HepG2 (cell line): ENCODE measurements at regions not wholly inside any gene's neighbourhood (a gene's known extent, or its start where the extent isn't known, plus 50 kb on each side); places are given as distances from the start of the nearest gene placed in this dataset.

Experiments used
- ATAC-seq: fragments of 200-7000 bp; cut with Tn5 transposase; 3 replicates; pipeline ENCODE4 v1.9.1; 2020; ENCODE audit warnings: mild to moderate bottlenecking, moderate library complexity
- BruUV-seq: library from RNA; stranded (reverse); fragments of 400-500 nt; replicated peaks from 2 replicates; lab custom pipeline; 2021; lab: Mats Ljungman, UMichigan
- CTCF ChIA-PET: fragments of 300-600 bp; formaldehyde crosslinking; extraction: SDS; loops from one replicate; lab custom pipeline; 2021; ENCODE audit warnings: low total read pairs, inconsistent platforms, low intra/inter-chr PET ratio; lab: Yijun Ruan, JAX
- POLR2A ChIA-PET: fragments of 350-600 bp; sonication (Branson Sonifier 250); formaldehyde crosslinking; loops from one replicate; lab custom pipeline; 2020; ENCODE audit warnings: antibody characterized with exemption, inconsistent platforms; lab: Yijun Ruan, JAX
- DNase-seq: peaks from one replicate; pipeline ENCODE4 v3.0.0-alpha.2; 2015; ENCODE audit warnings: low spot score
- FAIRE-seq: peaks from 3 replicates; lab custom pipeline; 2011; peaks lifted over from hg19 to GRCh38; lab: Jason Lieb, UNC
- H2AFZ ChIP-seq: one replicate; pipeline ENCODE4 v1.6.1; 2011; ENCODE audit warnings: low read length, inconsistent platforms
- H3K27ac ChIP-seq: fragments of 300-600 bp; 3 replicates; pipeline ENCODE4 v1.8.0; 2011; ENCODE audit warnings: mixed run types, mild to moderate bottlenecking, mixed read lengths, low read length, inconsistent platforms; ENCODE audit not compliant: insufficient read depth; ENCODE audit errors: extremely low read length
- H3K27me3 ChIP-seq, 2 experiments: fragments of 200-600 bp in 1 of 2; 2 replicates in 1 of 2; 3 replicates in 1 of 2; pipeline versions ENCODE4 v1.6.0 to v1.8.0; 2011; ENCODE audit warnings: low read length in 2 of 2, mild to moderate bottlenecking in 2 of 2, moderate library complexity in 2 of 2, inconsistent platforms in 1 of 2; ENCODE audit not compliant: insufficient read depth in 2 of 2, control insufficient read depth in 1 of 2
- H3K36me3 ChIP-seq, 2 experiments: fragments of 200-600 bp in 1 of 2; replicated peaks in 1 of 2; 2 replicates in 1 of 2; 3 replicates in 1 of 2; pipeline versions ENCODE4 v1.5.1 to v1.8.0; 2011; ENCODE audit warnings: low read length in 2 of 2, inconsistent platforms in 1 of 2; ENCODE audit not compliant: insufficient read depth in 2 of 2, control insufficient read depth in 1 of 2
- H3K4me1 ChIP-seq: 2 replicates; pipeline ENCODE4 v1.5.1; 2012; ENCODE audit warnings: low read length, inconsistent platforms; ENCODE audit not compliant: insufficient read depth
- H3K4me2 ChIP-seq: 2 replicates; pipeline ENCODE4 v1.6.0; 2011; ENCODE audit warnings: low read depth, low read length, inconsistent platforms
- H3K4me3 ChIP-seq, 3 experiments: fragments of 200-600 bp in 1 of 3; sonication (generic), shearing (Covaris generic) in 1 of 3; replicated peaks in 1 of 3; 2 replicates each; pipeline ENCODE4 v1.5.1; 2011 to 2016; ENCODE audit warnings: low read length in 3 of 3, inconsistent platforms in 2 of 3, low read depth in 2 of 3, mild to moderate bottlenecking in 2 of 3, control low read depth in 1 of 3, mixed read lengths in 1 of 3; ENCODE audit not compliant: insufficient read depth in 1 of 3
- H3K79me2 ChIP-seq: one replicate; pipeline ENCODE4 v1.6.1; 2011; ENCODE audit warnings: low read length, inconsistent platforms; ENCODE audit not compliant: insufficient read depth
- H3K9ac ChIP-seq: 2 replicates; pipeline ENCODE4 v1.6.0; 2011; ENCODE audit warnings: mild to moderate bottlenecking, low read depth, low read length, inconsistent platforms; ENCODE audit not compliant: insufficient read depth
- H3K9me3 ChIP-seq: 2 replicates; pipeline ENCODE4 v1.5.1; 2012; ENCODE audit warnings: mild to moderate bottlenecking, low read length
- H4K20me1 ChIP-seq: 2 replicates; pipeline ENCODE4 v1.6.0; 2011; ENCODE audit warnings: inconsistent platforms, mild to moderate bottlenecking, low read length, moderate library complexity; ENCODE audit not compliant: insufficient read depth
- SP4 ChIP-seq: sonication (generic); formaldehyde crosslinking; IDR thresholded peaks from 2 replicates; pipeline ENCODE4 v1.8.1; 2023; ENCODE audit warnings: mild to moderate bottlenecking, missing genetic modification reagents
- WGBS: methylation state at CpG from one replicate; pipeline ENCODE4 v1.1.6; 2017; ENCODE audit warnings: low lambda C conversion rate; 5-methylcytosine and 5-hydroxymethylcytosine counted together
- in situ Hi-C: cut with HindIII; loops from 2 replicates; pipeline ENCODE4 v1.10.0; 2017; ENCODE audit warnings: low pct_unique_long_range_greater_than_20kb; ENCODE audit not compliant: extremely low pct_ligation_motif_present
- intact Hi-C: fragments of 100-400 bp; cut with micrococcal nuclease; formaldehyde crosslinking; loops from one replicate; pipeline ENCODE4 v1.10.0; 2022; ENCODE audit not compliant: unreplicated experiment
- TF ChIP-seq, protein P1 (sequence below): sonication (generic); formaldehyde crosslinking; conservative IDR thresholded peaks from 2 replicates; pipeline ENCODE4 v1.4.0; 2020; ENCODE audit warnings: missing genetic modification reagents
- TF ChIP-seq, protein P2 (sequence below): sonication (generic); formaldehyde crosslinking; IDR thresholded peaks from 2 replicates; pipeline ENCODE4 v1.5.0; 2020; ENCODE audit warnings: mild to moderate bottlenecking, missing genetic modification reagents

DNA sequence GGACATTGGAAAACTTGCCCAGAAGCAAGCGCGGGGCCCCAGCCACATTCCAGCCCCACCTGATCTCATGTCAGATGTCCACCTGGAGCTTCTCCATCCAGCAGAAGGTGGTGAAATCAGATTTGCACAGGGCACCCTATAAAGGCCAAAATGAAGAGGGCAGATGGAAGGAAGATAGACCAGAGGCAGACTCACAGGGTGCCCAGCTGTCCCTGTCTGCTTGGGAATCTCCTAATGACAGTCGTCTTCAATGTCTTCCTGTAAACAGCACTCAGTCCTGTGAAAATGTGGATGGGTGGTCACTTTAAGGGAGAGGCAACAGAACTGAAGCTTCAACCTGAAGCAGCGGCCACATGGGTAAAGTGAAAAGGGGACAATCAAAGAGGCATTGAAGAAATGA, 607.5 kb downstream of the IRX1 start:
- no peaks in the 10 kb centered on the region for H3K36me3 ChIP-seq
- POLR2A ChIA-PET, result no interaction called here
- no peak overlapping the region for H3K9ac ChIP-seq
- no peaks in the 10 kb centered on the region for H4K20me1 ChIP-seq
- H3K27me3 ChIP-seq, result no peaks in the 10 kb centered on the region
- no peaks in the 10 kb centered on the region for H3K79me2 ChIP-seq
- H3K27ac ChIP-seq, result no peak overlapping the region
- no peak overlapping the region for H3K4me3 ChIP-seq
- H3K9me3 ChIP-seq, result no peaks in the 10 kb centered on the region
- no peak overlapping the region for H3K4me2 ChIP-seq
- no peak for DNase-seq
- no peaks in the 10 kb centered on the region for H3K4me1 ChIP-seq
- 30% methylated on average over 4 of the region's 4 CpGs for WGBS
- no peak for FAIRE-seq
- TF ChIP-seq, protein P1, sequence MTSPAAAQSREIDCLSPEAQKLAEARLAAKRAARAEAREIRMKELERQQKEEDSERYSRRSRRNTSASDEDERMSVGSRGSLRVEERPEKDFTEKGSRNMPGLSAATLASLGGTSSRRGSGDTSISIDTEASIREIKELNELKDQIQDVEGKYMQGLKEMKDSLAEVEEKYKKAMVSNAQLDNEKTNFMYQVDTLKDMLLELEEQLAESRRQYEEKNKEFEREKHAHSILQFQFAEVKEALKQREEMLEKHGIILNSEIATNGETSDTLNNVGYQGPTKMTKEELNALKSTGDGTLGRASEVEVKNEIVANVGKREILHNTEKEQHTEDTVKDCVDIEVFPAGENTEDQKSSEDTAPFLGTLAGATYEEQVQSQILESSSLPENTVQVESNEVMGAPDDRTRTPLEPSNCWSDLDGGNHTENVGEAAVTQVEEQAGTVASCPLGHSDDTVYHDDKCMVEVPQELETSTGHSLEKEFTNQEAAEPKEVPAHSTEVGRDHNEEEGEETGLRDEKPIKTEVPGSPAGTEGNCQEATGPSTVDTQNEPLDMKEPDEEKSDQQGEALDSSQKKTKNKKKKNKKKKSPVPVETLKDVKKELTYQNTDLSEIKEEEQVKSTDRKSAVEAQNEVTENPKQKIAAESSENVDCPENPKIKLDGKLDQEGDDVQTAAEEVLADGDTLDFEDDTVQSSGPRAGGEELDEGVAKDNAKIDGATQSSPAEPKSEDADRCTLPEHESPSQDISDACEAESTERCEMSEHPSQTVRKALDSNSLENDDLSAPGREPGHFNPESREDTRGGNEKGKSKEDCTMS (CRISPR knock-in tag), result no peak
- TF ChIP-seq, protein P2, sequence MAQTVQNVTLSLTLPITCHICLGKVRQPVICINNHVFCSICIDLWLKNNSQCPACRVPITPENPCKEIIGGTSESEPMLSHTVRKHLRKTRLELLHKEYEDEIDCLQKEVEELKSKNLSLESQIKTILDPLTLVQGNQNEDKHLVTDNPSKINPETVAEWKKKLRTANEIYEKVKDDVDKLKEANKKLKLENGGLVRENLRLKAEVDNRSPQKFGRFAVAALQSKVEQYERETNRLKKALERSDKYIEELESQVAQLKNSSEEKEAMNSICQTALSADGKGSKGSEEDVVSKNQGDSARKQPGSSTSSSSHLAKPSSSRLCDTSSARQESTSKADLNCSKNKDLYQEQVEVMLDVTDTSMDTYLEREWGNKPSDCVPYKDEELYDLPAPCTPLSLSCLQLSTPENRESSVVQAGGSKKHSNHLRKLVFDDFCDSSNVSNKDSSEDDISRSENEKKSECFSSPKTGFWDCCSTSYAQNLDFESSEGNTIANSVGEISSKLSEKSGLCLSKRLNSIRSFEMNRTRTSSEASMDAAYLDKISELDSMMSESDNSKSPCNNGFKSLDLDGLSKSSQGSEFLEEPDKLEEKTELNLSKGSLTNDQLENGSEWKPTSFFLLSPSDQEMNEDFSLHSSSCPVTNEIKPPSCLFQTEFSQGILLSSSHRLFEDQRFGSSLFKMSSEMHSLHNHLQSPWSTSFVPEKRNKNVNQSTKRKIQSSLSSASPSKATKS (CRISPR knock-in tag), result no peak
- TF ChIP-seq SP4 (CRISPR knock-in tag), result no peak
- intact Hi-C loops, result no loop called here
- CTCF ChIA-PET, result no interaction called here
- no TSS peak for BruUV-seq
- in situ Hi-C loops, result no loop called here
- ATAC-seq, result no peak
- H2AFZ ChIP-seq, result no peak overlapping the region
